Sigmoid colon (tissue), 6 donors: ENCODE measurements at regions not wholly inside any gene's neighbourhood (a gene's known extent, or its start where the extent isn't known, plus 50 kb on each side); places are given as distances from the start of the nearest gene placed in this dataset.

ENCODE experiments used
- DNase-seq: peaks from one replicate; pipeline ENCODE4 v3.0.0-alpha.2; 2019
- H3K27ac ChIP-seq, 4 donors: fragments of 200-600 bp; sonication (generic); one replicate each; pipeline ENCODE4 v1.5.1; 2016 to 2019; ENCODE audit warnings: mild to moderate bottlenecking in 1 of 4
- H3K27me3 ChIP-seq, 3 donors: fragments of 200-600 bp; sonication (generic); one replicate each; pipeline ENCODE4 v1.5.1; 2019; ENCODE audit warnings: mild to moderate bottlenecking in 1 of 3
- H3K36me3 ChIP-seq, 4 donors: fragments of 200-600 bp; sonication (generic); one replicate each; pipeline ENCODE4 v1.5.1; 2016 to 2019
- H3K4me1 ChIP-seq, 4 donors: fragments of 200-600 bp; sonication (generic); one replicate each; pipeline ENCODE4 v1.5.1; 2017 to 2019
- H3K4me3 ChIP-seq, 4 donors: fragments of 200-600 bp; sonication (generic); one replicate each; pipeline ENCODE4 v1.5.1; 2017 to 2019; ENCODE audit warnings: mild to moderate bottlenecking in 2 of 4, moderate library complexity in 1 of 4
- H3K9me3 ChIP-seq, 4 donors: fragments of 200-600 bp in 3 of 4; sonication (generic) in 3 of 4; one replicate each; pipeline versions ENCODE4 v1.5.1 to v1.6.1; 2013 to 2019
- CTCF ChIP-seq, 4 experiments: fragments of 450-650 bp in 3 of 4; fragments of 200-600 bp in 1 of 4; IDR thresholded peaks; one replicate each; pipeline ENCODE4 v1.5.1; 2016 to 2019; ENCODE audit warnings: antibody characterized with exemption in 4 of 4, mild to moderate bottlenecking in 3 of 4, moderate library complexity in 2 of 4
- EP300 ChIP-seq, 4 donors: sonication (generic); formaldehyde crosslinking; IDR thresholded peaks; one replicate each; pipeline ENCODE4 v1.6.1; 2017; ENCODE audit warnings: antibody characterized with exemption in 4 of 4
- POLR2A ChIP-seq, 2 donors: fragments of 450-650 bp; IDR thresholded peaks; one replicate each; pipeline ENCODE4 v1.6.1; 2016; ENCODE audit warnings: antibody characterized with exemption in 2 of 2, mild to moderate bottlenecking in 2 of 2, moderate library complexity in 2 of 2
- POLR2AphosphoS5 ChIP-seq, 4 donors: sonication (generic); formaldehyde crosslinking; IDR thresholded peaks; one replicate each; pipeline ENCODE4 v1.6.1; 2017; ENCODE audit warnings: antibody characterized with exemption in 4 of 4
- WGBS, 2 donors: extraction: QIAGEN DNeasy Blood & Tissue Kit; methylation state at CpG; one replicate each; pipeline ENCODE4 v1.1.7; 2013; 5-methylcytosine and 5-hydroxymethylcytosine counted together
- intact Hi-C: fragments of 100-400 bp; cut with DNase I; formaldehyde crosslinking; loops from one replicate; pipeline ENCODE4 v1.15.1; 2023
- donor health status: healthy with polysubstance abuse.
- donor health status: healthy.

GRCh38 chr3:72633534-72633933, 214.7 kb downstream of the SHQ1 start:
- H3K4me3 ChIP-seq: no peak overlapping the region
- H3K36me3 ChIP-seq: no peaks in the 10 kb centered on the region
- intact Hi-C loops: no loop called here
- no peak for DNase-seq
- TF ChIP-seq POLR2A (IDR thresholded peaks at IDR 0.05): no peak
- no peak for TF ChIP-seq EP300 (IDR thresholded peaks at IDR 0.05)
- TF ChIP-seq POLR2AphosphoS5 (IDR thresholded peaks at IDR 0.05): no peak
- TF ChIP-seq CTCF (IDR thresholded peaks at IDR 0.05): no peak
- no peaks in the 10 kb centered on the region for H3K9me3 ChIP-seq
- no peak overlapping the region for H3K27ac ChIP-seq
- WGBS, 2 donors: 92 to 94% methylated on average over 5 of the region's 5 CpGs
- no peaks in the 10 kb centered on the region for H3K4me1 ChIP-seq
- no peaks in the 10 kb centered on the region for H3K27me3 ChIP-seq

DNA sequence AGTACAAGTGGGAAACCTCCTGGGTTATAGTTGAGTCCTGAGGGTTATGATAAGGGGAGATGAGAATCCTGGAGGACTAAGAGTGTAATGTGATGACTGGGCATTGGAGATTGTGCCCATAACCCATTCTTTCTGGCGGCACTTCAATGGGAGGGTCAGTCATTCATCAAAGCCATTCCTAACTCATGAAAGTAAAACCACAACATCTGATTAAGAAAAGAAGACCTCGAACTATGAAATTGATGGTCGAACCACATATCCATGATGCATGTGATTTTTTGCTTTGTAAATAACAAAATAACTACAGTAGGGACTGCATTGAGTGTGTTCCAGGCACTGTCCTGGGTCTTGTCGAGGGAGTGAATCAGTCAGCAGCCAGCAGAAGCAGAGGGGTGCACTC, 215.1 kb downstream of the SHQ1 start:
- WGBS, 2 donors: 85 to 90% methylated on average over 4 of the region's 4 CpGs
- intact Hi-C loops: no loop called here

GRCh38 chr3:72632129-72632528, 216.1 kb downstream of the SHQ1 start:
- Histone ChIP-seq H3K4me1 (no peaks in the 10 kb centered on the region), H3K9me3 (no peaks in the 10 kb centered on the region), H3K27me3 (no peaks in the 10 kb centered on the region), H3K27ac (no peak overlapping the region), H3K36me3 (no peaks in the 10 kb centered on the region), H3K4me3 (no peak overlapping the region)
- TF ChIP-seq EP300 (IDR thresholded peaks at IDR 0.05) (no peak), POLR2AphosphoS5 (IDR thresholded peaks at IDR 0.05) (no peak), CTCF (IDR thresholded peaks at IDR 0.05) (no peak), POLR2A (IDR thresholded peaks at IDR 0.05) (no peak)
- intact Hi-C loops: no loop called here
- no peak for DNase-seq
- WGBS, 2 donors: 94 to 96% methylated on average over 5 of the region's 5 CpGs

More for the DNA sequence above, 215.1 kb downstream of the SHQ1 start:
- TF ChIP-seq EP300 (IDR thresholded peaks at IDR 0.05) (no peak), POLR2AphosphoS5 (IDR thresholded peaks at IDR 0.05) (no peak), CTCF (IDR thresholded peaks at IDR 0.05) (no peak), POLR2A (IDR thresholded peaks at IDR 0.05) (no peak)
- no peaks in the 10 kb centered on the region for H3K9me3 ChIP-seq
- DNase-seq: no peak
- no peaks in the 10 kb centered on the region for H3K4me1 ChIP-seq
- no peak overlapping the region for H3K27ac ChIP-seq
- no peaks in the 10 kb centered on the region for H3K27me3 ChIP-seq
- H3K4me3 ChIP-seq: no peak overlapping the region
- H3K36me3 ChIP-seq: no peaks in the 10 kb centered on the region

DNA sequence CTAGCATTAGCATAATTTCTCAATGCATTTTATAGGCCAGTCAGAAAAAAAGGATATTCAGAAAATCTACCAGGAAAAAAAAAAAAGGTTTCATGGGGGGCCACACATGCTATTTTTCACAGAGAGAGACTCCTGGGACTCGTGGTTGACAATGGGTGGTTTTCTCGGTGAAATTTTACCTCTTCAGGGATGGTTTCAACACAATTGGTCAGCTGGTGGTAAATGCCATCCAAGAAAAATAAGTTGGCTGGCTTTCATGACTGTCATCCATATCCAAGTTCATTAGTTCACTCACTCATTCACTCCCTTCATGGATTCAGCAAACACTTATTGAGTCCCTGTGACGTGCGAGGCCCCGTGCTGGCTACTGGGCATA, 217.3 kb downstream of the SHQ1 start:
- WGBS, 2 donors: 88 to 96% methylated on average over 5 of the region's 5 CpGs
- H3K9me3 ChIP-seq: no peaks in the 10 kb centered on the region
- H3K27ac ChIP-seq: no peak overlapping the region
- H3K36me3 ChIP-seq: no peaks in the 10 kb centered on the region
- no peaks in the 10 kb centered on the region for H3K27me3 ChIP-seq
- no peak for DNase-seq
- H3K4me1 ChIP-seq: no peaks in the 10 kb centered on the region
- intact Hi-C loops: no loop called here
- TF ChIP-seq POLR2AphosphoS5 (IDR thresholded peaks at IDR 0.05): no peak
- no peak for TF ChIP-seq POLR2A (IDR thresholded peaks at IDR 0.05)
- no peak for TF ChIP-seq EP300 (IDR thresholded peaks at IDR 0.05)
- no peak for TF ChIP-seq CTCF (IDR thresholded peaks at IDR 0.05)
- H3K4me3 ChIP-seq: no peak overlapping the region

DNA sequence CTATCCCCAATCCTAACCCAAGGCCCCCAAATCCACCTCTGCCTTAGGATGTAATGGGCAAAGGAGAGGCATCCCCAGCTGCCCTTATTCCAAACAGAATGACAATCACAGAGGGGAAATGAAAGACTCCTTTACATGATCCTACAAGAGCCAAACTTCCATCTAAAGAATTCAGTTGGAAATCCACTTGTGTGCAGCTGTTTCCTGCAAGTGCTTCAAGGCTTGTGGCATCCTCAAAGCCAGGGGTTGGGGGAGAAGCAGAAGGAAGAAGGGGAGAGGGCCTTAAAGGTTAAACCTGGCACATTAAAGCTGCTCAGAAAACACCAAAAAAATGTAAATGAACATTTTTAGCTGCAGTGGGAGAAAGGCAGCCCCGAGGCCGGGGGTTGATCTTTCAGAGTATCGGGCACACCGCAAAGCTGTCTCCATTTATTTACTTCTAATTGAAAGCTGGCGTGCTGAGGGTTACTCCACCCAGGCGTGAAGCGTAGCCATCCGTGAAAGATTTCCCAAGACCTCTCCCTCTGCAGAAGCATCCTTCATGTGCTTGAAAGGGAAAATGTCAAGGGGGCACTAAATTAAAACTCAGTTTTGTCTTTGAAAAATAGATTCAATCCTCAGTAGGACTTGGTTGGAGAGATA, 217.8 kb downstream of the SHQ1 start:
- intact Hi-C loops: no loop called here
- H3K36me3 ChIP-seq: no peaks in the 10 kb centered on the region
- H3K27me3 ChIP-seq: no peaks in the 10 kb centered on the region
- no peaks in the 10 kb centered on the region for H3K9me3 ChIP-seq
- no peak overlapping the region for H3K4me3 ChIP-seq
- H3K27ac ChIP-seq: no peak overlapping the region
- H3K4me1 ChIP-seq: no peaks in the 10 kb centered on the region
- 66 to 89% methylated on average over 8 of the region's 8 CpGs for WGBS, 2 donors
- no peak for DNase-seq
- TF ChIP-seq EP300 (IDR thresholded peaks at IDR 0.05) (no peak), POLR2A (IDR thresholded peaks at IDR 0.05) (no peak), POLR2AphosphoS5 (IDR thresholded peaks at IDR 0.05) (no peak), CTCF (IDR thresholded peaks at IDR 0.05) (no peak)
